Stimulated activated naive B cell treated with anti-CD40 and anti-IgM and Interleukin-4, amounts not matched to agents 10 μg/mL and 1 μg/mL and 100 μg/mL, for 72 hours (primary cell): ENCODE measurements at regions not wholly inside any gene's neighbourhood (a gene's known extent, or its start where the extent isn't known, plus 50 kb on each side); places are given as distances from the start of the nearest gene placed in this dataset.

Experiments used
- ATAC-seq, 2 donors: fragments of 150-1000 bp; cut with Tn5 transposase; replicated peaks; 2 replicates each; pipeline ENCODE4 v1.10.0; 2021; ENCODE audit warnings: moderate library complexity in 1 of 2
- DNase-seq: peaks from one replicate; pipeline ENCODE4 v3.0.0; 2021
- H3K27ac Mint-ChIP-seq: one replicate; pipeline ENCODE4 v1.8.0; 2022; ENCODE audit warnings: mild to moderate bottlenecking, mixed read lengths
- H3K27me3 Mint-ChIP-seq, 2 donors: one replicate each; pipeline ENCODE4 v1.8.0; 2022; ENCODE audit warnings: mixed read lengths in 2 of 2
- H3K36me3 Mint-ChIP-seq, 2 donors: one replicate each; pipeline ENCODE4 v1.8.0; 2022; ENCODE audit warnings: mixed read lengths in 2 of 2, mild to moderate bottlenecking in 1 of 2
- H3K4me1 Mint-ChIP-seq, 2 donors: one replicate each; pipeline ENCODE4 v1.8.0; 2022; ENCODE audit warnings: mixed read lengths in 2 of 2, mild to moderate bottlenecking in 1 of 2
- H3K4me3 Mint-ChIP-seq, 2 donors: one replicate each; pipeline ENCODE4 v1.8.0; 2022; ENCODE audit warnings: mild to moderate bottlenecking in 2 of 2, mixed read lengths in 2 of 2, moderate library complexity in 1 of 2
- H3K9me3 Mint-ChIP-seq, 2 donors: one replicate each; pipeline ENCODE4 v1.8.0; 2022; ENCODE audit warnings: mixed read lengths in 2 of 2, mild to moderate bottlenecking in 1 of 2

- H3K4me1 Mint-ChIP-seq = peaks cover 4 to 13% of the 10 kb centered on the region in 2 donors
- H3K36me3 Mint-ChIP-seq = no peaks in the 10 kb centered on the region
- H3K9me3 Mint-ChIP-seq = peaks cover 3 to 5% of the 10 kb centered on the region in 2 donors
- no peaks in the 10 kb centered on the region for H3K27me3 Mint-ChIP-seq
- no peak overlapping the region for H3K27ac Mint-ChIP-seq
- no peak overlapping the region for H3K4me3 Mint-ChIP-seq
- DNase-seq (no peak), ATAC-seq (no peak)
These were observed 273.3 kb upstream of the JARID2 start for GRCh38 chr6:14972379-14973067.

- H3K27ac Mint-ChIP-seq = no peak overlapping the region
- peaks cover 0 to under 1% of the 10 kb centered on the region in 2 donors for H3K9me3 Mint-ChIP-seq
- ATAC-seq = no peak
- no peak for DNase-seq
- peaks cover 4 to 13% of the 10 kb centered on the region in 2 donors for H3K4me1 Mint-ChIP-seq
- no peaks in the 10 kb centered on the region for H3K27me3 Mint-ChIP-seq
- H3K4me3 Mint-ChIP-seq = no peak overlapping the region
- H3K36me3 Mint-ChIP-seq = no peaks in the 10 kb centered on the region
These were observed 271.5 kb upstream of the JARID2 start for GRCh38 chr6:14974372-14974771.

- Mint-ChIP-seq H3K36me3 (no peaks in the 10 kb centered on the region), H3K27me3 (no peaks in the 10 kb centered on the region), H3K27ac (no peak overlapping the region), H3K9me3 (no peaks in the 10 kb centered on the region), H3K4me3 (no peak overlapping the region), H3K4me1 (peaks cover 4 to 13% of the 10 kb centered on the region in 2 donors)
- no peak for ATAC-seq
- no peak for DNase-seq
These were observed 270.9 kb upstream of the JARID2 start for GRCh38 chr6:14974792-14975470.

GRCh38 chr6:14975471-14975817 is 270.4 kb upstream of the JARID2 start:
- Mint-ChIP-seq H3K9me3 (no peaks in the 10 kb centered on the region), H3K4me3 (no peak overlapping the region), H3K27me3 (no peaks in the 10 kb centered on the region), H3K4me1 (peaks cover 4 to 13% of the 10 kb centered on the region in 2 donors), H3K27ac (no peak overlapping the region), H3K36me3 (no peaks in the 10 kb centered on the region)
- no peak for ATAC-seq
- DNase-seq = no peak

- H3K4me3 Mint-ChIP-seq = no peak overlapping the region
These were observed 268.0 kb upstream of the JARID2 start for GRCh38 chr6:14977747-14978382.

GRCh38 chr6:14981960-14982359 is 263.9 kb upstream of the JARID2 start:
- Mint-ChIP-seq H3K36me3 (no peaks in the 10 kb centered on the region), H3K27me3 (no peaks in the 10 kb centered on the region), H3K4me3 (no peak overlapping the region), H3K4me1 (peaks cover 4 to 12% of the 10 kb centered on the region in 2 donors), H3K27ac (no peak overlapping the region), H3K9me3 (peaks cover 0 to 1% of the 10 kb centered on the region in 2 donors)
- ATAC-seq = peak; percentile 73 to 76
- no peak for DNase-seq

More at GRCh38 chr6:14977747-14978382, 268.0 kb upstream of the JARID2 start:
- Mint-ChIP-seq H3K9me3 (peaks cover 0 to 1% of the 10 kb centered on the region in 2 donors), H3K4me1 (peaks cover 8 to 24% of the 10 kb centered on the region in 2 donors), H3K27ac (no peak overlapping the region), H3K36me3 (no peaks in the 10 kb centered on the region), H3K27me3 (no peaks in the 10 kb centered on the region)
- ATAC-seq (no peak), DNase-seq (no peak)

- no peaks in the 10 kb centered on the region for H3K36me3 Mint-ChIP-seq
- H3K4me3 Mint-ChIP-seq = no peak overlapping the region
- H3K4me1 Mint-ChIP-seq = peaks cover 6 to 12% of the 10 kb centered on the region in 2 donors
- H3K27me3 Mint-ChIP-seq = no peaks in the 10 kb centered on the region
- DNase-seq = no peak
- H3K9me3 Mint-ChIP-seq = peaks cover 0 to 1% of the 10 kb centered on the region in 2 donors
- ATAC-seq = no peak
- H3K27ac Mint-ChIP-seq = no peak overlapping the region
These were observed 262.0 kb upstream of the JARID2 start for GRCh38 chr6:14983599-14984518.

- H3K27ac Mint-ChIP-seq = no peak overlapping the region
- no peak for ATAC-seq
- H3K4me1 Mint-ChIP-seq = peaks cover 6 to 12% of the 10 kb centered on the region in 2 donors
- no peaks in the 10 kb centered on the region for H3K27me3 Mint-ChIP-seq
- DNase-seq = no peak
- peaks cover 0 to 1% of the 10 kb centered on the region in 2 donors for H3K9me3 Mint-ChIP-seq
- H3K4me3 Mint-ChIP-seq = no peak overlapping the region
- no peaks in the 10 kb centered on the region for H3K36me3 Mint-ChIP-seq
These were observed 261.4 kb upstream of the JARID2 start for GRCh38 chr6:14984519-14984853.

- Mint-ChIP-seq H3K36me3 (no peaks in the 10 kb centered on the region), H3K9me3 (peaks cover 0 to 1% of the 10 kb centered on the region in 2 donors), H3K4me3 (no peak overlapping the region), H3K4me1 (peaks cover 6 to 12% of the 10 kb centered on the region in 2 donors), H3K27ac (no peak overlapping the region), H3K27me3 (no peaks in the 10 kb centered on the region)
- no peak for DNase-seq
- no peak for ATAC-seq
These were observed 260.5 kb upstream of the JARID2 start for GRCh38 chr6:14985366-14985765.

- Mint-ChIP-seq H3K36me3 (no peaks in the 10 kb centered on the region), H3K27me3 (no peaks in the 10 kb centered on the region), H3K9me3 (peaks cover 0 to 1% of the 10 kb centered on the region in 2 donors), H3K4me3 (no peak overlapping the region), H3K27ac (no peak overlapping the region), H3K4me1 (peaks cover 6 to 12% of the 10 kb centered on the region in 2 donors)
- DNase-seq (no peak), ATAC-seq (no peak)
These were observed 259.5 kb upstream of the JARID2 start for GRCh38 chr6:14986370-14986769.

- no peak for DNase-seq
- H3K27me3 Mint-ChIP-seq = no peaks in the 10 kb centered on the region
These were observed 258.4 kb upstream of the JARID2 start for GRCh38 chr6:14987490-14987889.

GRCh38 chr6:14992382-14992781 is 253.5 kb upstream of the JARID2 start:
- no peaks in the 10 kb centered on the region for H3K9me3 Mint-ChIP-seq
- H3K4me1 Mint-ChIP-seq = peaks cover 0 to 5% of the 10 kb centered on the region in 2 donors
- H3K36me3 Mint-ChIP-seq = no peaks in the 10 kb centered on the region
- DNase-seq = no peak
- no peak overlapping the region for H3K27ac Mint-ChIP-seq
- H3K27me3 Mint-ChIP-seq = no peaks in the 10 kb centered on the region
- H3K4me3 Mint-ChIP-seq = no peak overlapping the region
- no peak for ATAC-seq

More at GRCh38 chr6:14987490-14987889, 258.4 kb upstream of the JARID2 start:
- Mint-ChIP-seq H3K4me3 (no peak overlapping the region), H3K4me1 (peaks cover 2 to 4% of the 10 kb centered on the region in 2 donors), H3K9me3 (no peaks in the 10 kb centered on the region), H3K27ac (no peak overlapping the region), H3K36me3 (no peaks in the 10 kb centered on the region)
- ATAC-seq = no peak

GRCh38 chr6:14995208-14995607 is 250.7 kb upstream of the JARID2 start:
- no peaks in the 10 kb centered on the region for H3K36me3 Mint-ChIP-seq
- no peaks in the 10 kb centered on the region for H3K27me3 Mint-ChIP-seq
- no peak overlapping the region for H3K4me3 Mint-ChIP-seq
- DNase-seq (no peak), ATAC-seq (no peak)
- peaks cover 0 to 3% of the 10 kb centered on the region in 2 donors for H3K4me1 Mint-ChIP-seq
- no peak overlapping the region for H3K27ac Mint-ChIP-seq
- H3K9me3 Mint-ChIP-seq = no peaks in the 10 kb centered on the region

- no peaks in the 10 kb centered on the region for H3K36me3 Mint-ChIP-seq
- H3K4me1 Mint-ChIP-seq = peaks cover 0 to 3% of the 10 kb centered on the region in 2 donors
- DNase-seq (no peak), ATAC-seq (no peak)
- H3K27me3 Mint-ChIP-seq = no peaks in the 10 kb centered on the region
- no peak overlapping the region for H3K27ac Mint-ChIP-seq
- no peaks in the 10 kb centered on the region for H3K9me3 Mint-ChIP-seq
- H3K4me3 Mint-ChIP-seq = no peak overlapping the region
These were observed 249.8 kb upstream of the JARID2 start for GRCh38 chr6:14995966-14996602.
